NCI-H1417 (cell line): ENCODE measurements at regions not wholly inside any gene's neighbourhood (a gene's known extent, or its start where the extent isn't known, plus 50 kb on each side); places are given as distances from the start of the nearest gene placed in this dataset.

Experiments used
- DNase-seq, 3 experiments: peaks; one replicate each; lab custom pipeline; 2025; lab: John Stamatoyannopoulos, UW

- no peak for DNase-seq
These were observed 1419.8 kb upstream of the TENM4 start for GRCh38 chr11:80860632-80861031.

DNA sequence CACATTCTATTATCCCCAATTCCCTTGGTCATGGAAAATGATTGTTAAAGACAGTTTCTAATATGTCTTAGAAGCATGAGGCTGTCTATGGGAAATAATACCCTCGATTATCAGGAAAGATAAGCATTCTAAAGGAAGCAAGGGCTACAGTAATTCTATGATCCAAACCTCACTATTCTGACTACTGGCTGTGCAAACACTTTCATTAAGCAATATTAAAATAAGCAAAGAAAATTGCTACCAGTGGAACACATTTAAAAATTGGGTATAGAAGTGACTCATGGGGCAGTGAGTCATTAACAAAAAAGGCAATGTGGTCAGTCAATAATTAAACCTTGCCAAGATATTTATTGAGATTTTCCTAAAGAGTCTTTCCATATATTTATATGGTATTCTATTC lies 1415.2 kb upstream of the TENM4 start:
- DNase-seq: no peak

DNA sequence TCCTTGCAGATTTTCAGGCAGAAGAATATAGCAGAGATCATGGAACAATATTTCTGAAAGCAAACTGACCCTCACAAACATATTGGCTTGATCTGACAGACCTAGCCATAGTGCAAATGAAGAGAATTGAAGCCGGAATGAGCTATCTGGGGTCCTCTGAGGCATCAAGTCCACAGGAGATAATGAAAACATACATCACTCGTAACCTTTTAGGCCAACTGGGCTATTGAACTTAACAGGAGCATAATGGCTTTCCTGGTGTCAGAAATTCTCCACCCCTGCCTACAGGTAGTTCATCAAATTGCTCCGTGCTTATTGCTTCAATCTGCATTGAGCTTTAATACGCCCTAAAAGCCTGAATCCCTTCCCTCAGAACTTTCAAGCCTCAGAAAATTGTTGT lies 1414.6 kb upstream of the TENM4 start:
- DNase-seq: no peak

GRCh38 chr11:80849253-80849652 lies 1408.4 kb upstream of the TENM4 start:
- DNase-seq: no peak

GRCh38 chr11:80846979-80847378 lies 1406.1 kb upstream of the TENM4 start:
- no peak for DNase-seq

DNA sequence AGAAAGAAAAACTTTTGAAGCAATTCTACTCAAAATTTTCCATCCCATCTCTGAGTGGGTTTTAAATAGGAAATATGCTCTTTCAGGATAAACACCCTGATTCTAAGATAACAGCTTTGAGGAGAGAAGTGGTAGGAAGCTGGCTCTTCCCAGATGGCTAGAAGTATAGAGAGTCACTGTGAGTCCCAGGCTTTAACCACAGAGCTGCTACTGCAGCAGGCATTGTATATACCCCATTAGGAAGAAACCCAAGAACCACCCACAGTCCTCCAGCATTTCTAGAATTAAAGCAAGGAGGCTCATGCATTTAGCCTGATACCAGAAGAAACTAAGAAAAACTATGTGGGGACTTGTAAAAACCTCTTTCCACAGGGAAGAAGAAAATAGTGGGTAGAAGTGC lies 1405.6 kb upstream of the TENM4 start:
- no peak for DNase-seq

- DNase-seq: no peak
These were observed 1403.4 kb upstream of the TENM4 start for GRCh38 chr11:80844110-80844819.

GRCh38 chr11:80843266-80843974 lies 1402.6 kb upstream of the TENM4 start:
- DNase-seq: no peak

- no peak for DNase-seq
These were observed 1401.4 kb upstream of the TENM4 start for GRCh38 chr11:80842246-80842645.

- no peak for DNase-seq
These were observed 1400.8 kb upstream of the TENM4 start for GRCh38 chr11:80841675-80842074.

DNA sequence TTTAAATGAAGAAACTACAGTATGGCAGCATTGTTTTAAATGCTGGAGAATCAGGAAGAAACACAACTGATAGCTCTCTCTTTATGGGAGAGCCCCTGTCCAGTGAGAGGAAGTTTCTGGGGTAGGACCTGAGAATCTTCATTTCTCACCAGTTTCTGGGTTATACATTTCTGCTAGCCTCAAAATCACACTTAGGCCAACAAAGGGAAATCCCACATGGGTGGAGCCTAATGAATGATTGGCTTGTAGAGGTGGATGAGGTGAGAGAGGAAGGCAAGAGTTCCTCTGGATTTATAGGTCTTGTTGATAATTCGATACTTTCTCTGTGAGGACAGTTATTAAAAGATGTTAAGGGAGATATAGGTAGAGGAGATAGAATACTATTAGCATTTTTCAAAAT lies 1397.3 kb upstream of the TENM4 start:
- DNase-seq: no peak

GRCh38 chr11:80837051-80837450 lies 1396.2 kb upstream of the TENM4 start:
- no peak for DNase-seq

DNA sequence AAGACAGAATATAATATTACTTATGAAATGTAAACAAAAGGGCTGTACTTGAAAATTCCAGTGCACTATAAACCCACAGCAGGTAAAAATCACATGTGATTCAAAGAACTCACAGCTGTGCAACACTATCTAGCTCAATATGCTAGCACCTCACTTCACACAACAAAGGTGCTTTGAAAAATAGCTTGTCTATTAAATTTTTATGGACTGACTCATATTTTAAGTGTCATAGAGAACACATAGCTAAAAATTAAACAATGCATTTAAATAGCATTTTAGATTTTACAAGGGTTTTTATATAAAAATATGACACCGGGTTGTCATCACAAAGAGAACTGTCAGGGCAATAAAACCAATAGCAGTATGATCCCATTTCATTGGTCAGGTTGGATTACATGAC lies 1390.5 kb upstream of the TENM4 start:
- DNase-seq: no peak

- no peak for DNase-seq
These were observed 1387.0 kb upstream of the TENM4 start for GRCh38 chr11:80827781-80828180.

DNA sequence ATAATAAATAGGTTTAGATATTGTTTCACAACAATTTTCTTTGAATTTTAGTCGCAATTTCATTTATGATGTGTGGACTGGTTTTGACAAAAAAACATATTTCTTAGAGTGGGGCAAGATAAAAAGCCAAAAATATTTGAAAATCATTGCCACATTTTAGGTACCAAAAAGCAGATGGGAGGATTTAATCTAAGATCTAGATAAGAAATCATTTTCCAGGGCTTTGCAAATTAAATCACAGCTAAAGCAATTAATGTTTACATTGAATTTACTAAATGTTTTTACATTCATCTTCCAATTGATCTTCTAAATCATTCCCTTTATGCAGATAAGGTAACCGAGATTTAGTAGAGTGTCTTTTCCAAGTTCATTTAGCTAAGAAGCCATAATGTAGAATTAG lies 1386.0 kb upstream of the TENM4 start:
- DNase-seq: no peak

DNA sequence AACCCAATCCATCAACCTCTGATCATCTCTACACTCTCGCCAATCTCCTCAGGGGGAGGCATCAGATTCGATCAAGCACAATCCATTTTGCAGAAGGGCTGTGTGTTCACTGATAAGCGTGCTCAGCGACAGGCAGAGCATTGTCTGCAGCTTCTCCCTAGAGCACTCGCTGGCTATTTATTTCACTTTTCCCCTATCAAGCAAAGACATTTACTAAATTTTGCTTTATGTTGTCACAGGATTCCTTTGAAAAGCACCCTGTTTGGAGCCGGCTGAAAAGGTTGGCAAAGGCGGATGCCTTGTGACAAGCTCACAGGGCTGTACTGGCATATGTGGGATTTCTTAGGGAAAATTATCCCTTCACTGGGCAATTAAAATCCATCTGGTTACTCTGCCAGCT lies 1381.5 kb upstream of the TENM4 start:
- no peak for DNase-seq

DNA sequence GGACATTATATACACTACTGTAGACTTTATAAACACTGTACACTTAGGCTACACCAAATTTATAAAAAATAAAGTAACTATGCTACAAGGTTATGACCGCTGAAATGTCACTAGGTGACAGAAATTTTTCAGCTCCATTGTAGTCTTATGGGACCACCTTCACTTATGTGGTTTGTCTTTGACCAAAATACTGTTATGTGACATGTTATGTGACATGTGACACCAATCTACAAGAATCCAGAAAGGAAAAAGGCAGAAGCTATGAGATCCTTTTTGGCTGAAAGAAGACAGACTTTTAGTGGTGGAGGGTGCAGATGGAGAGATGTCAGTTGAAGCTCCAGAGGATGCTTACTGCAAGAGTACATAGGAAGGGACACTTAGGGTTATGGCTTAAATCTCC lies 1378.4 kb upstream of the TENM4 start:
- no peak for DNase-seq

GRCh38 chr11:80816966-80817365 lies 1376.1 kb upstream of the TENM4 start:
- no peak for DNase-seq

DNA sequence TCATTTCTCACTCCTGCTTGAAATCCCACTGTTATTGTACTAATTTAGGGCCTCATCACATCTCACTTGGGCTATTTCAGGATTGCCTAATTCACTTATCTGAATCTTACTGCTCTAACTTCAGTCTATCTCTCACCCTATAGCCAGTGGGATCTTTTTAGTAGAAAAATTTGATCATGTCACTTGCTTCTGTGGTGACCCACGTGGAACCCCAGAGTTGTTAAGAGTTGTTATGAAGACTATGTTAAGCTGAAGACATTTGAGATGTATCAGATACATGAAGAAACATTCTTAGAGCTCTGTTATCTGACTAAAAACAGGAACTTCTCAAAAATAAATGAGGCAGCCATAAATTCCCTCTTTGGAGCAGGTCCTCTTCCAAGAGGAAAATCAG lies 1375.6 kb upstream of the TENM4 start:
- no peak for DNase-seq

GRCh38 chr11:80815752-80816453 lies 1375.1 kb upstream of the TENM4 start:
- no peak for DNase-seq

GRCh38 chr11:80814813-80815212 lies 1374.0 kb upstream of the TENM4 start:
- DNase-seq: no peak

DNA sequence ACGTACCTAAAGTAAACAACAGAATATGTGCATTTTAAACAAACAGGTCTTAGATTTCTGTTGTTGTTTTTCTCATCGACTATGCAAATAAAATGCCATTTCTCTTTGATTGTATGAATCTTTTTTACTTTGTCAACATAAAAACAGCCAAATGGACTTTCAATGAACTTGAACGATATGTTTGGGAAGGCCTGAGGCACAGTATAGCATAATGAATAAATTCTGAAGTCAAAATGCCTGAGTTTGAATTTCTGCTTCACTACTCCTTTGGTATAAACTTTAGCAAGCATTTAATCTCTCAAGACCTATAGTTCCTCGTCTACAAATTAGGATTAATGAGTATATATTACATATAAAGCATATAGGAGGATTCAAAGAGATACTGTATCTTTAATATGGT lies 1369.9 kb upstream of the TENM4 start:
- DNase-seq: no peak

DNA sequence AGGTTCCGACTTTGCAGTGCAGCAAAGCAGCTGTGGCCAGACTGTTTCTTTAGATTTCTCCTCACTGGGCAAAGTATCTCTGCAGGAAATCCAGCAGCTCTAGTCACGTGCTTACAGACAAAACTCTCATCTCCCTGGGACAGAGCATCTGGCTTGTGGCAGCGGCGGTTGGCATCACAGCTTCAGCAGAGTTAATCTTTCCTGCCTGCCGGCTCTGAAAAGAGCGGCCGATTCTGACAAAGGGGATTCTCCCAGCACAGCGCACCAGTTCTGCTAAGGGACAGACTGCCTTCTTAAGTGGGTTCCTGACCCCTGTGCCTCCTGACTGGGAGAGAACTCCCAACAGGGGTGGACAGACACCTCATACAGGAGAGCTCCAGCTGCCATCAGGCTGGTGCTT lies 1357.3 kb upstream of the TENM4 start:
- no peak for DNase-seq
